ENCODE measurements at regions not wholly inside any gene's neighbourhood (a gene's known extent, or its start where the extent isn't known, plus 50 kb on each side); places are given as distances from the start of the nearest gene placed in this dataset.
"Not testable (repeated sequence)": the region's sequence is repeated elsewhere in the genome, so short reads cannot be mapped to it uniquely, and the experiment has no call there.

DNA sequence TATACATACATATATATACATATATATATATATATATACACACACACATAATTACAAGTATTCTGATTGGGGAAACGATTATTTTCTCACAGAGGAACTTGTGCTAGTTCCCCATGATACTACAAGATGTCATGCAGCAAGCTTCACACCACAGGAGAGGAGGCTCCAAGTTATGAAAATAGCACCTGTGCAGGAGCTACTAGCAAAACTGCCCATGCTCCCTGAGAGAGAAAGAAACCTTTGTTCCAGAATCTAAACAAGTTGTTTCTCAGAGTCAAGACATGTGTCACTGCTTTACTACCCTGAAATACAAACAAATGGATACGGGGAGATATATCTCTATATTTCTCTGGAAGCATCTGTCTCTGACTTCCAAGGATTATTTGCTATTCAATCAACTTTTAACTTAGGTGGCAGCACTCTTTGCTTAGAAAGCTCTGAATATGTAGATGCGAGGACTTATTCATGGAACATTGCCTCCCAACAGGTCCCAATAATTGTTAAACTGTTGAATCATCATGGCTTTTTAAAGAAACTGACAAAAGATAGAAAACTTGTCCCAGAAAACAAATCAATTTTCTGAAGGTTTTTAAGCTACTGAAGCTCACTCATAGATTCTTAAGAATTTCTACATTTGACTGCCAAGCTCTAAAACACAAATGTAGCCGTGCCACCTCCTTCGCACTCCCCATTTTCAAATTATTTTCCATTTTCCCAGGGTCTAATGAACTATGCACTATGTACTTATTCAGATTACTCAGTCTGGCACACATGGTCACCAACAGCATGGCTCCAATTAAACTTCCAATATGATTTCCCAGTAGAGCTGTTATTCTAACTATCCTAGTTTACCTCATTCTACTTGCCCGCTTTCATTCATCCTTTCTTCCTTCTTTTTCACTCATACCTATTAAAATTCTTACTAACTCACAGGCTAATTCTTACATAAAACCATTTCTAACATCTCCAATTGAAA, 929.1 kb downstream of the LTN1 start (continued):
- TF ChIP-seq, protein P1, sequence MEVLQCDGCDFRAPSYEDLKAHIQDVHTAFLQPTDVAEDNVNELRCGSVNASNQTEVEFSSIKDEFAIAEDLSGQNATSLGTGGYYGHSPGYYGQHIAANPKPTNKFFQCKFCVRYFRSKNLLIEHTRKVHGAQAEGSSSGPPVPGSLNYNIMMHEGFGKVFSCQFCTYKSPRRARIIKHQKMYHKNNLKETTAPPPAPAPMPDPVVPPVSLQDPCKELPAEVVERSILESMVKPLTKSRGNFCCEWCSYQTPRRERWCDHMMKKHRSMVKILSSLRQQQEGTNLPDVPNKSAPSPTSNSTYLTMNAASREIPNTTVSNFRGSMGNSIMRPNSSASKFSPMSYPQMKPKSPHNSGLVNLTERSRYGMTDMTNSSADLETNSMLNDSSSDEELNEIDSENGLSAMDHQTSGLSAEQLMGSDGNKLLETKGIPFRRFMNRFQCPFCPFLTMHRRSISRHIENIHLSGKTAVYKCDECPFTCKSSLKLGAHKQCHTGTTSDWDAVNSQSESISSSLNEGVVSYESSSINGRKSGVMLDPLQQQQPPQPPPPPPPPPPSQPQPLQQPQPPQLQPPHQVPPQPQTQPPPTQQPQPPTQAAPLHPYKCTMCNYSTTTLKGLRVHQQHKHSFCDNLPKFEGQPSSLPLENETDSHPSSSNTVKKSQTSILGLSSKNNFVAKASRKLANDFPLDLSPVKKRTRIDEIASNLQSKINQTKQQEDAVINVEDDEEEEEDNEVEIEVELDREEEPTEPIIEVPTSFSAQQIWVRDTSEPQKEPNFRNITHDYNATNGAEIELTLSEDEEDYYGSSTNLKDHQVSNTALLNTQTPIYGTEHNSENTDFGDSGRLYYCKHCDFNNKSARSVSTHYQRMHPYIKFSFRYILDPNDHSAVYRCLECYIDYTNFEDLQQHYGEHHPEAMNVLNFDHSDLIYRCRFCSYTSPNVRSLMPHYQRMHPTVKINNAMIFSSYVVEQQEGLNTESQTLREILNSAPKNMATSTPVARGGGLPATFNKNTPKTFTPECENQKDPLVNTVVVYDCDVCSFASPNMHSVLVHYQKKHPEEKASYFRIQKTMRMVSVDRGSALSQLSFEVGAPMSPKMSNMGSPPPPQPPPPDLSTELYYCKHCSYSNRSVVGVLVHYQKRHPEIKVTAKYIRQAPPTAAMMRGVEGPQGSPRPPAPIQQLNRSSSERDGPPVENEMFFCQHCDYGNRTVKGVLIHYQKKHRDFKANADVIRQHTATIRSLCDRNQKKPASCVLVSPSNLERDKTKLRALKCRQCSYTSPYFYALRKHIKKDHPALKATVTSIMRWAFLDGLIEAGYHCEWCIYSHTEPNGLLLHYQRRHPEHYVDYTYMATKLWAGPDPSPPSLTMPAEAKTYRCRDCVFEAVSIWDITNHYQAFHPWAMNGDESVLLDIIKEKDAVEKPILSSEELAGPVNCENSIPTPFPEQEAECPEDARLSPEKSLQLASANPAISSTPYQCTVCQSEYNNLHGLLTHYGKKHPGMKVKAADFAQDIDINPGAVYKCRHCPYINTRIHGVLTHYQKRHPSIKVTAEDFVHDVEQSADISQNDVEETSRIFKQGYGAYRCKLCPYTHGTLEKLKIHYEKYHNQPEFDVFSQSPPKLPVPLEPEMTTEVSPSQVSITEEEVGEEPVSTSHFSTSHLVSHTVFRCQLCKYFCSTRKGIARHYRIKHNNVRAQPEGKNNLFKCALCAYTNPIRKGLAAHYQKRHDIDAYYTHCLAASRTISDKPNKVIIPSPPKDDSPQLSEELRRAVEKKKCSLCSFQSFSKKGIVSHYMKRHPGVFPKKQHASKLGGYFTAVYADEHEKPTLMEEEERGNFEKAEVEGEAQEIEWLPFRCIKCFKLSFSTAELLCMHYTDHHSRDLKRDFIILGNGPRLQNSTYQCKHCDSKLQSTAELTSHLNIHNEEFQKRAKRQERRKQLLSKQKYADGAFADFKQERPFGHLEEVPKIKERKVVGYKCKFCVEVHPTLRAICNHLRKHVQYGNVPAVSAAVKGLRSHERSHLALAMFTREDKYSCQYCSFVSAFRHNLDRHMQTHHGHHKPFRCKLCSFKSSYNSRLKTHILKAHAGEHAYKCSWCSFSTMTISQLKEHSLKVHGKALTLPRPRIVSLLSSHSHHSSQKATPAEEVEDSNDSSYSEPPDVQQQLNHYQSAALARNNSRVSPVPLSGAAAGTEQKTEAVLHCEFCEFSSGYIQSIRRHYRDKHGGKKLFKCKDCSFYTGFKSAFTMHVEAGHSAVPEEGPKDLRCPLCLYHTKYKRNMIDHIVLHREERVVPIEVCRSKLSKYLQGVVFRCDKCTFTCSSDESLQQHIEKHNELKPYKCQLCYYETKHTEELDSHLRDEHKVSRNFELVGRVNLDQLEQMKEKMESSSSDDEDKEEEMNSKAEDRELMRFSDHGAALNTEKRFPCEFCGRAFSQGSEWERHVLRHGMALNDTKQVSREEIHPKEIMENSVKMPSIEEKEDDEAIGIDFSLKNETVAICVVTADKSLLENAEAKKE (CRISPR knock-in tag; IDR thresholded peaks at IDR 0.05): no peak
- TF ChIP-seq, protein P2, sequence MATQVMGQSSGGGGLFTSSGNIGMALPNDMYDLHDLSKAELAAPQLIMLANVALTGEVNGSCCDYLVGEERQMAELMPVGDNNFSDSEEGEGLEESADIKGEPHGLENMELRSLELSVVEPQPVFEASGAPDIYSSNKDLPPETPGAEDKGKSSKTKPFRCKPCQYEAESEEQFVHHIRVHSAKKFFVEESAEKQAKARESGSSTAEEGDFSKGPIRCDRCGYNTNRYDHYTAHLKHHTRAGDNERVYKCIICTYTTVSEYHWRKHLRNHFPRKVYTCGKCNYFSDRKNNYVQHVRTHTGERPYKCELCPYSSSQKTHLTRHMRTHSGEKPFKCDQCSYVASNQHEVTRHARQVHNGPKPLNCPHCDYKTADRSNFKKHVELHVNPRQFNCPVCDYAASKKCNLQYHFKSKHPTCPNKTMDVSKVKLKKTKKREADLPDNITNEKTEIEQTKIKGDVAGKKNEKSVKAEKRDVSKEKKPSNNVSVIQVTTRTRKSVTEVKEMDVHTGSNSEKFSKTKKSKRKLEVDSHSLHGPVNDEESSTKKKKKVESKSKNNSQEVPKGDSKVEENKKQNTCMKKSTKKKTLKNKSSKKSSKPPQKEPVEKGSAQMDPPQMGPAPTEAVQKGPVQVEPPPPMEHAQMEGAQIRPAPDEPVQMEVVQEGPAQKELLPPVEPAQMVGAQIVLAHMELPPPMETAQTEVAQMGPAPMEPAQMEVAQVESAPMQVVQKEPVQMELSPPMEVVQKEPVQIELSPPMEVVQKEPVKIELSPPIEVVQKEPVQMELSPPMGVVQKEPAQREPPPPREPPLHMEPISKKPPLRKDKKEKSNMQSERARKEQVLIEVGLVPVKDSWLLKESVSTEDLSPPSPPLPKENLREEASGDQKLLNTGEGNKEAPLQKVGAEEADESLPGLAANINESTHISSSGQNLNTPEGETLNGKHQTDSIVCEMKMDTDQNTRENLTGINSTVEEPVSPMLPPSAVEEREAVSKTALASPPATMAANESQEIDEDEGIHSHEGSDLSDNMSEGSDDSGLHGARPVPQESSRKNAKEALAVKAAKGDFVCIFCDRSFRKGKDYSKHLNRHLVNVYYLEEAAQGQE (IDR thresholded peaks at IDR 0.05; ENCODE audit: unreplicated experiment): no peak

DNA sequence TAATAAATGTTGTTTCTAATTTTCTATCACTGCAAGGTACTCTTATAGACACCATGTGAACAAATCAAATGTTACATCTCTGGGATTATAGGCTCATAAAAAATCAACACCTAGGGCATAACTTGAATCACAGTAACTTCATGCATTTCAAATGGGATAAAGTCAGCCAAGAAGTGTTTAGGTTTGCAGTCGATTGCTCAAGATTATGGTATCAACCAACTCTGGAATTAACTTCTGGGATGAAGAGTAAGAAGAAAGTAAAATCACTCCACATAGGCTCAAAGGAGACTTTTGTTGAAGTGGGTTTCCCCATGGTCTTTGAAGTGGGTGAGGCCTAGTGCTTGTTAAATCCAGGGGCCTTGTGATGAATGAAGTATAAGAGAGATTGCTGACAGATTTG, 939.7 kb downstream of the LTN1 start:
- H3K27ac ChIP-seq (ENCODE audit: low read depth); DNase-seq (ENCODE audit: low spot score); H3K27me3 Mint-ChIP-seq (ENCODE audit: insufficient read depth, low read depth, poor library complexity); H3K4me1 Mint-ChIP-seq; H4K20me1 ChIP-seq (replicated peaks; ENCODE audit: insufficient read depth); H3K27me3 ChIP-seq (ENCODE audit: insufficient read depth); H3K9me2 ChIP-seq (ENCODE audit: insufficient read depth); H3K4me3 Mint-ChIP-seq; H3K36me3 ChIP-seq (ENCODE audit: insufficient read depth); H2AFZ ChIP-seq; H3K27ac Mint-ChIP-seq; H3K4me3 ChIP-seq; H3K9me3 Mint-ChIP-seq; H3F3A ChIP-seq (replicated peaks; ENCODE audit: low read depth); H3K4me1 ChIP-seq (ENCODE audit: insufficient read depth); H3K36me3 Mint-ChIP-seq (ENCODE audit: low read depth); ATAC-seq; H3K4me2 ChIP-seq; H3K79me2 ChIP-seq (replicated peaks; ENCODE audit: insufficient read depth): not testable (repeated sequence)

Data from GM23338 (cell line).